GM13976 (cell line): ENCODE measurements at regions not wholly inside any gene's neighbourhood (a gene's known extent, or its start where the extent isn't known, plus 50 kb on each side); places are given as distances from the start of the nearest gene placed in this dataset.
A peak's percentile ranks its signal among the peaks of the same experiment; 100 is the strongest.
"Not testable (repeated sequence)": the region's sequence is repeated elsewhere in the genome, so short reads cannot be mapped to it uniquely, and the experiment has no call there.

Experiments
- DNase-seq: peaks from one replicate; pipeline ENCODE4 v3.0.0; 2012; ENCODE audit warnings: low spot score
- in situ Hi-C: fragments of 300-500 bp; cut with MboI; formaldehyde crosslinking; loops from one replicate; pipeline ENCODE4 v1.12.0; 2022; ENCODE audit warnings: low sequenced_read_pairs, mixed read lengths, inconsistent platforms; ENCODE audit not compliant: unreplicated experiment
- TF ChIP-seq, protein P1 (sequence below): IDR thresholded peaks from 2 replicates; pipeline ENCODE4 v1.5.1; 2012; ENCODE audit warnings: borderline replicate concordance, mild to moderate bottlenecking; ENCODE audit not compliant: insufficient read depth; ENCODE audit errors: extremely low read depth, missing control alignments, control extremely low read depth

GRCh38 chr10:6929148-6929830 lies 349.2 kb upstream of the PRKCQ start:
- TF ChIP-seq, protein P1, sequence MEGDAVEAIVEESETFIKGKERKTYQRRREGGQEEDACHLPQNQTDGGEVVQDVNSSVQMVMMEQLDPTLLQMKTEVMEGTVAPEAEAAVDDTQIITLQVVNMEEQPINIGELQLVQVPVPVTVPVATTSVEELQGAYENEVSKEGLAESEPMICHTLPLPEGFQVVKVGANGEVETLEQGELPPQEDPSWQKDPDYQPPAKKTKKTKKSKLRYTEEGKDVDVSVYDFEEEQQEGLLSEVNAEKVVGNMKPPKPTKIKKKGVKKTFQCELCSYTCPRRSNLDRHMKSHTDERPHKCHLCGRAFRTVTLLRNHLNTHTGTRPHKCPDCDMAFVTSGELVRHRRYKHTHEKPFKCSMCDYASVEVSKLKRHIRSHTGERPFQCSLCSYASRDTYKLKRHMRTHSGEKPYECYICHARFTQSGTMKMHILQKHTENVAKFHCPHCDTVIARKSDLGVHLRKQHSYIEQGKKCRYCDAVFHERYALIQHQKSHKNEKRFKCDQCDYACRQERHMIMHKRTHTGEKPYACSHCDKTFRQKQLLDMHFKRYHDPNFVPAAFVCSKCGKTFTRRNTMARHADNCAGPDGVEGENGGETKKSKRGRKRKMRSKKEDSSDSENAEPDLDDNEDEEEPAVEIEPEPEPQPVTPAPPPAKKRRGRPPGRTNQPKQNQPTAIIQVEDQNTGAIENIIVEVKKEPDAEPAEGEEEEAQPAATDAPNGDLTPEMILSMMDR = no peak
- in situ Hi-C loops = no loop called here
- no peak for DNase-seq

- TF ChIP-seq, protein P1 = no peak
- DNase-seq = no peak
- in situ Hi-C loops = no loop called here
Observed at GRCh38 chr10:6928586-6928985, 348.5 kb upstream of the PRKCQ start.

- in situ Hi-C loops = no loop called here
- TF ChIP-seq, protein P1 = no peak
- DNase-seq = no peak
Observed at GRCh38 chr10:6926971-6927370, 346.9 kb upstream of the PRKCQ start.

DNA sequence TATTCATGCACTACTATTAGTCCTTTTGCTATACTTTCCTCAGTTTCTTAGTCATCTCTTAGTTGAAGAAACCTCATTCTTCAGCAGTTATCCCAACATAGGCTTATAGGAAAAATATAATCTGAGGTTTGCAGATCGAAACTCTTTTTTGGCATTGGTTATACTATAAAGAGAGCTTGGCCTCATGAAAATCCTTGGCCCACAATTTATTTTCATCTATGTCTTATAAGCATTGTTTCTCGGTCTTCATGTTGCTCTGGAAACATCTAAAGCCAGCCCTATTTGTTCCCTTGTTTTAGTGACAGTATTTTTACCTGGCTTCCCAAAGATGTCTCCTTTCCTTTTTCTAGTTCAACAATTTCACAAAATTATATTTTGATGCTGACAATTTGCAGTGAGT lies 345.1 kb upstream of the PRKCQ start:
- in situ Hi-C loops = no loop called here
- no peak for DNase-seq
- TF ChIP-seq, protein P1 = no peak

DNA sequence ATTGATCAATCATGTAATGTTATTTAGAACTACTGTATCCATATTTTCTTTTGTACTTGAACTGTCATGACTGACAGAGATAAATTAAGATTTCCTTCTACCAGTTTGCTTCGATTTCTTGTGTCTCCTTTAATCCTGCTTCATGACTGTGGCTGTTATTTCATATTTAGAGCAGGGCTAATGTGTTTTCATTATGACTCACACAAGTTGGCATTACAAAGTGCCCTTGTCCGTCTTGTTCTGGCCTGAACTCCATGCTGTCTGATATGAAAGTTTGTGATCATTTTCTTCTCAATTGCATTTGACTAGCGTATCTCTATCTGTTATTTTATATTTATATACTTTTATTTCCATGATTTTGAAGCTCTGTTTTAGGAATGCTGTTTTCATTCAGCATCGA lies 344.1 kb upstream of the PRKCQ start:
- TF ChIP-seq, protein P1 = no peak
- in situ Hi-C loops = no loop called here
- no peak for DNase-seq

- DNase-seq, in situ Hi-C loops: not testable (repeated sequence)
Observed at GRCh38 chr10:6921026-6921425, 340.9 kb upstream of the PRKCQ start.

GRCh38 chr10:6920072-6921019 lies 340.3 kb upstream of the PRKCQ start:
- TF ChIP-seq, protein P1 = peak; percentile 96
- in situ Hi-C loops = no loop called here
- peak; percentile 73 for DNase-seq
